Transverse colon (tissue), 3 donors: ENCODE measurements at regions not wholly inside any gene's neighbourhood (a gene's known extent, or its start where the extent isn't known, plus 50 kb on each side); places are given as distances from the start of the nearest gene placed in this dataset.
"Not testable (repeated sequence)": the region's sequence is repeated elsewhere in the genome, so short reads cannot be mapped to it uniquely, and the experiment has no call there.

Experiments
- EP300 ChIP-seq: sonication (generic); formaldehyde crosslinking; IDR thresholded peaks from one replicate; pipeline ENCODE4 v1.6.1; 2017; ENCODE audit warnings: antibody characterized with exemption, low read depth
- POLR2A ChIP-seq: fragments of 450-650 bp; IDR thresholded peaks from one replicate; pipeline ENCODE4 v1.6.1; 2016; ENCODE audit warnings: antibody characterized with exemption, mild to moderate bottlenecking, moderate library complexity
- POLR2AphosphoS5 ChIP-seq, 3 donors: sonication (generic); formaldehyde crosslinking; IDR thresholded peaks; one replicate each; pipeline ENCODE4 v1.6.1; 2016; ENCODE audit warnings: antibody characterized with exemption in 3 of 3

DNA sequence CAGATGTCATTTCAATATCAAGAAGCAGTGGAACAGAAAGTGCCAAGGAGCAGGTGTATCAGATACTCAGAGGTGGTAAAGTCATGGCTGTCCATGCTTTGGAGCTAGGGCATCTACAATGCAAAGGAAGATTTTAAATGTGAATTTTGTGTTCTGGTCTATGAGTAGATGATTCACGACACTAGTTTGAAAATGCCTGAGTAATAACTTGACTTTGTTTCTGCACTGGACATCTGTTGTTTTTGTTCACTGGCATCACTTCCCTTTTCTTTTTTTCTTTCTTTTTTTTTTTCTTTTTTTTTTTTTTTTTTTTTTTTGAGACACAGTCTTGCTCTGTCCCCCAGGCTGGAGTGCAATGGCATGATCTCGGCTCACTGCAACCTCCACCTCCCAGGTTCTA, 460.7 kb upstream of the PAPPA start:
- TF ChIP-seq POLR2AphosphoS5 (IDR thresholded peaks at IDR 0.05); EP300; POLR2A: not testable (repeated sequence)
